ENCODE measurements at regions not wholly inside any gene's neighbourhood (a gene's known extent, or its start where the extent isn't known, plus 50 kb on each side); places are given as distances from the start of the nearest gene placed in this dataset.

DNA sequence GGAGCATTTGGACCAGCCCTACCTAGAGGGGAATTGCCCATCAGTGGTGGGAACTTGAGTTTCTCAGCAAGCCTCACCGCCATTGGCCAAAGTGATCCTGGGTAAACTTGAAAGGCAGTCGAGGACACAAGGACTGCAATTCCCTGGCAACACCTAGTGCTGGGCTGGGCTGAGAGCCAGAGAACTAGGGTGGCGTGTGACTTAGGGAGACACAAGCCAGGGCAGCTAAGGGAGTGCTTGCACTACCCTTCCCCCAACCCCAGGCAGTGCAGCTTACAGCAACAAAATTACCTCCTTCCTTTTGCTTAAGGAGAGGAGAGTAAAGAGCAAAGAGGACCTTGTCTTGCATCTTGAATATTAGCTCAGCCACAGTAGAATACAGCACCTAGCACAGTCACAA is 176.9 kb upstream of the PRMT6 start (continued):
- TF ChIP-seq, protein P1, sequence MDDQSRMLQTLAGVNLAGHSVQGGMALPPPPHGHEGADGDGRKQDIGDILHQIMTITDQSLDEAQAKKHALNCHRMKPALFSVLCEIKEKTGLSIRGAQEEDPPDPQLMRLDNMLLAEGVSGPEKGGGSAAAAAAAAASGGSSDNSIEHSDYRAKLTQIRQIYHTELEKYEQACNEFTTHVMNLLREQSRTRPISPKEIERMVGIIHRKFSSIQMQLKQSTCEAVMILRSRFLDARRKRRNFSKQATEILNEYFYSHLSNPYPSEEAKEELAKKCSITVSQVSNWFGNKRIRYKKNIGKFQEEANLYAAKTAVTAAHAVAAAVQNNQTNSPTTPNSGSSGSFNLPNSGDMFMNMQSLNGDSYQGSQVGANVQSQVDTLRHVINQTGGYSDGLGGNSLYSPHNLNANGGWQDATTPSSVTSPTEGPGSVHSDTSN (IDR thresholded peaks at IDR 0.05; ENCODE audit: insufficient replicate concordance, low read depth, low read length), result no peak
- no peak for TF ChIP-seq EGR1 (IDR thresholded peaks at IDR 0.05; ENCODE audit: borderline replicate concordance in 1 of 2, low read depth in 2 of 2, low read length in 2 of 2)
- no peak for TF ChIP-seq HDGF (IDR thresholded peaks at IDR 0.05)
- TF ChIP-seq CHD1 (IDR thresholded peaks at IDR 0.05; ENCODE audit: low read depth, low read length), result no peak
- no peak for TF ChIP-seq CEBPB (IDR thresholded peaks at IDR 0.05; ENCODE audit: borderline replicate concordance in 1 of 2, low read depth in 2 of 2, low read length in 2 of 2)
- TF ChIP-seq, protein P2, sequence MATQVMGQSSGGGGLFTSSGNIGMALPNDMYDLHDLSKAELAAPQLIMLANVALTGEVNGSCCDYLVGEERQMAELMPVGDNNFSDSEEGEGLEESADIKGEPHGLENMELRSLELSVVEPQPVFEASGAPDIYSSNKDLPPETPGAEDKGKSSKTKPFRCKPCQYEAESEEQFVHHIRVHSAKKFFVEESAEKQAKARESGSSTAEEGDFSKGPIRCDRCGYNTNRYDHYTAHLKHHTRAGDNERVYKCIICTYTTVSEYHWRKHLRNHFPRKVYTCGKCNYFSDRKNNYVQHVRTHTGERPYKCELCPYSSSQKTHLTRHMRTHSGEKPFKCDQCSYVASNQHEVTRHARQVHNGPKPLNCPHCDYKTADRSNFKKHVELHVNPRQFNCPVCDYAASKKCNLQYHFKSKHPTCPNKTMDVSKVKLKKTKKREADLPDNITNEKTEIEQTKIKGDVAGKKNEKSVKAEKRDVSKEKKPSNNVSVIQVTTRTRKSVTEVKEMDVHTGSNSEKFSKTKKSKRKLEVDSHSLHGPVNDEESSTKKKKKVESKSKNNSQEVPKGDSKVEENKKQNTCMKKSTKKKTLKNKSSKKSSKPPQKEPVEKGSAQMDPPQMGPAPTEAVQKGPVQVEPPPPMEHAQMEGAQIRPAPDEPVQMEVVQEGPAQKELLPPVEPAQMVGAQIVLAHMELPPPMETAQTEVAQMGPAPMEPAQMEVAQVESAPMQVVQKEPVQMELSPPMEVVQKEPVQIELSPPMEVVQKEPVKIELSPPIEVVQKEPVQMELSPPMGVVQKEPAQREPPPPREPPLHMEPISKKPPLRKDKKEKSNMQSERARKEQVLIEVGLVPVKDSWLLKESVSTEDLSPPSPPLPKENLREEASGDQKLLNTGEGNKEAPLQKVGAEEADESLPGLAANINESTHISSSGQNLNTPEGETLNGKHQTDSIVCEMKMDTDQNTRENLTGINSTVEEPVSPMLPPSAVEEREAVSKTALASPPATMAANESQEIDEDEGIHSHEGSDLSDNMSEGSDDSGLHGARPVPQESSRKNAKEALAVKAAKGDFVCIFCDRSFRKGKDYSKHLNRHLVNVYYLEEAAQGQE (IDR thresholded peaks at IDR 0.05; ENCODE audit: low read depth, low read length), result no peak
- TF ChIP-seq, protein P3, sequence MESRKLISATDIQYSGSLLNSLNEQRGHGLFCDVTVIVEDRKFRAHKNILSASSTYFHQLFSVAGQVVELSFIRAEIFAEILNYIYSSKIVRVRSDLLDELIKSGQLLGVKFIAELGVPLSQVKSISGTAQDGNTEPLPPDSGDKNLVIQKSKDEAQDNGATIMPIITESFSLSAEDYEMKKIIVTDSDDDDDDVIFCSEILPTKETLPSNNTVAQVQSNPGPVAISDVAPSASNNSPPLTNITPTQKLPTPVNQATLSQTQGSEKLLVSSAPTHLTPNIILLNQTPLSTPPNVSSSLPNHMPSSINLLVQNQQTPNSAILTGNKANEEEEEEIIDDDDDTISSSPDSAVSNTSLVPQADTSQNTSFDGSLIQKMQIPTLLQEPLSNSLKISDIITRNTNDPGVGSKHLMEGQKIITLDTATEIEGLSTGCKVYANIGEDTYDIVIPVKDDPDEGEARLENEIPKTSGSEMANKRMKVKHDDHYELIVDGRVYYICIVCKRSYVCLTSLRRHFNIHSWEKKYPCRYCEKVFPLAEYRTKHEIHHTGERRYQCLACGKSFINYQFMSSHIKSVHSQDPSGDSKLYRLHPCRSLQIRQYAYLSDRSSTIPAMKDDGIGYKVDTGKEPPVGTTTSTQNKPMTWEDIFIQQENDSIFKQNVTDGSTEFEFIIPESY (IDR thresholded peaks at IDR 0.05), result no peak

Measured in GM12878 (cell line).